HL-60/S4 treated with retinoic acid at 250 ng/mL for 4 days and 3 days (cell line): ENCODE measurements at regions not wholly inside any gene's neighbourhood (a gene's known extent, or its start where the extent isn't known, plus 50 kb on each side); places are given as distances from the start of the nearest gene placed in this dataset.
"Not testable (repeated sequence)": the region's sequence is repeated elsewhere in the genome, so short reads cannot be mapped to it uniquely, and the experiment has no call there.

Experiments
- in situ Hi-C: fragments of 300-500 bp; cut with MboI; formaldehyde crosslinking; loops from 2 replicates; pipeline ENCODE4 v1.7.0; 2022; ENCODE audit warnings: low sequenced_read_pairs

- in situ Hi-C loops = no loop called here
Observed at GRCh38 chr10:3877211-3878000, 92.4 kb upstream of the KLF6 start.

- in situ Hi-C loops = no loop called here
Observed at GRCh38 chr10:3876350-3876962, 91.4 kb upstream of the KLF6 start.

GRCh38 chr10:3875842-3876235, 90.8 kb upstream of the KLF6 start:
- in situ Hi-C loops = no loop called here

- in situ Hi-C loops = no loop called here
Observed at GRCh38 chr10:3874990-3875841, 90.2 kb upstream of the KLF6 start.

GRCh38 chr10:3874610-3874989, 89.6 kb upstream of the KLF6 start:
- in situ Hi-C loops = not testable (repeated sequence)

- in situ Hi-C loops = no loop called here
Observed at GRCh38 chr10:3873728-3874461, 88.9 kb upstream of the KLF6 start.

- in situ Hi-C loops = no loop called here
Observed at GRCh38 chr10:3872712-3873329, 87.8 kb upstream of the KLF6 start.

- in situ Hi-C loops = no loop called here
Observed at GRCh38 chr10:3871424-3871996, 86.5 kb upstream of the KLF6 start.

- in situ Hi-C loops = no loop called here
Observed at GRCh38 chr10:3869036-3869435, 84.0 kb upstream of the KLF6 start.

- in situ Hi-C loops = no loop called here
Observed at GRCh38 chr10:3868271-3868664, 83.3 kb upstream of the KLF6 start.

- in situ Hi-C loops = no loop called here
Observed at GRCh38 chr10:3867454-3868270, 82.7 kb upstream of the KLF6 start.

- in situ Hi-C loops = no loop called here
Observed at GRCh38 chr10:3866332-3866731, 81.3 kb upstream of the KLF6 start.

- in situ Hi-C loops = no loop called here
Observed at GRCh38 chr10:3865565-3865964, 80.6 kb upstream of the KLF6 start.

- in situ Hi-C loops = no loop called here
Observed at GRCh38 chr10:3861795-3862194, 76.8 kb upstream of the KLF6 start.

- in situ Hi-C loops = no loop called here
Observed at GRCh38 chr10:3858051-3858845, 73.2 kb upstream of the KLF6 start.

GRCh38 chr10:3857318-3857717, 72.3 kb upstream of the KLF6 start:
- in situ Hi-C loops = no loop called here

GRCh38 chr10:3856593-3856992, 71.6 kb upstream of the KLF6 start:
- in situ Hi-C loops = no loop called here

GRCh38 chr10:3853547-3854303, 68.7 kb upstream of the KLF6 start:
- in situ Hi-C loops = no loop called here
